OCI-LY3 (cell line): ENCODE measurements at regions not wholly inside any gene's neighbourhood (a gene's known extent, or its start where the extent isn't known, plus 50 kb on each side); places are given as distances from the start of the nearest gene placed in this dataset.

Source experiments
- H2AFZ ChIP-seq: fragments of 200-600, 300-600 bp; shearing (Covaris generic); 2 replicates; pipeline ENCODE4 v1.6.0; 2014; ENCODE audit warnings: antibody characterized with exemption, low read depth, low read length
- H3K27ac ChIP-seq: fragments of 200-600, 300-600 bp; sonication (generic); 2 replicates; pipeline ENCODE4 v1.5.1; 2014; ENCODE audit warnings: mild to moderate bottlenecking, low read length, moderate library complexity, mixed read lengths
- H3K27me3 ChIP-seq: fragments of 200-600, 300-600 bp; sonication (generic); 2 replicates; pipeline ENCODE4 v1.6.1; 2014; ENCODE audit warnings: low read depth, low read length, mixed read lengths
- H3K36me3 ChIP-seq: fragments of 200-600, 300-600 bp; sonication (generic); replicated peaks from 2 replicates; pipeline ENCODE3; 2014; ENCODE audit warnings: low read depth, low read length, mixed read lengths
- H3K4me1 ChIP-seq: fragments of 300-600, 200-600 bp; sonication (generic); 2 replicates; pipeline ENCODE4 v1.6.1; 2014; ENCODE audit warnings: low read length, mixed read lengths
- H3K4me2 ChIP-seq: fragments of 200-600, 300-600 bp; sonication (generic); 2 replicates; pipeline ENCODE4 v1.6.1; 2014; ENCODE audit warnings: low read length, mixed read lengths
- H3K4me3 ChIP-seq: fragments of 300-600, 200-600 bp; sonication (generic); 2 replicates; pipeline ENCODE4 v1.5.1; 2014; ENCODE audit warnings: antibody characterized with exemption, mild to moderate bottlenecking, low read length, moderate library complexity
- H3K79me2 ChIP-seq: fragments of 300-600, 200-600 bp; shearing (Covaris generic); 2 replicates; pipeline ENCODE4 v1.6.1; 2014; ENCODE audit warnings: mild to moderate bottlenecking, low read length, mixed read lengths
- H3K9ac ChIP-seq: fragments of 300-600, 200-600 bp; shearing (Covaris generic); 2 replicates; pipeline ENCODE4 v1.6.0; 2014; ENCODE audit warnings: mild to moderate bottlenecking, low read length, moderate library complexity
- H3K9me3 ChIP-seq: fragments of 200-600, 300-600 bp; shearing (Covaris generic); 2 replicates; pipeline ENCODE4 v1.6.1; 2014; ENCODE audit warnings: low read length, mixed read lengths; ENCODE audit not compliant: insufficient read depth
- H4K20me1 ChIP-seq: fragments of 200-600, 300-600 bp; sonication (generic); 2 replicates; pipeline ENCODE4 v1.6.1; 2016; ENCODE audit warnings: low read length, mixed read lengths; ENCODE audit not compliant: insufficient read depth
- EZH2phosphoT487 ChIP-seq: fragments of 200-600 bp; shearing (Covaris generic); IDR thresholded peaks from 2 replicates; pipeline ENCODE4 v1.6.1; 2018; ENCODE audit warnings: antibody characterized with exemption, mixed run types, low read depth
- TF ChIP-seq, protein P1 (sequence below): fragments of 200-600, 300-600 bp; sonication (generic); IDR thresholded peaks from 2 replicates; pipeline ENCODE4 v1.5.1; 2014; ENCODE audit warnings: antibody characterized with exemption, low read length, low read depth

DNA sequence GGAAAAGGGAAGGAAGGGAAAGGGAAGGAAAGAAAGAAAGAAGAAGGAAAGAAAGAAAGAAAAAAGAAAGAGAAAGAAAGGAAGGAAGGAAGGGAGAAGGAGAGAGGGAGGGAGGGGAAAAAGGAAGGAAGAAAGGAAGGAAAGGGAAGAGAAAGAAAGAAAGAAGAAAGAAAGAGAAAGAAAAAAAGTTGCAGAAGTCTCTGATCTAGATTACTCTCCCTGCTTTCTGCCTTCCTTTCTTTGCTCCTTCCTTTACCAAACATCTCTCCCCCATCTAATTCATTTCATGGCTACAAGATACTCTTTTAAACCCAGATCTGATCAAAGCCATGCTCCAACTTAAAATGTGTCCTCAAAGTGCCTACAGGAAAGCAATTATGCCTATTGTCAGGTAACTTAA, 148.6 kb downstream of the KIT start:
- H3K27me3 ChIP-seq: no peaks in the 10 kb centered on the region
- H3K36me3 ChIP-seq: no peaks in the 10 kb centered on the region
- H3K4me3 ChIP-seq: no peak overlapping the region
- no peaks in the 10 kb centered on the region for H3K4me1 ChIP-seq
- no peaks in the 10 kb centered on the region for H4K20me1 ChIP-seq
- no peaks in the 10 kb centered on the region for H3K79me2 ChIP-seq
- TF ChIP-seq, protein P1, sequence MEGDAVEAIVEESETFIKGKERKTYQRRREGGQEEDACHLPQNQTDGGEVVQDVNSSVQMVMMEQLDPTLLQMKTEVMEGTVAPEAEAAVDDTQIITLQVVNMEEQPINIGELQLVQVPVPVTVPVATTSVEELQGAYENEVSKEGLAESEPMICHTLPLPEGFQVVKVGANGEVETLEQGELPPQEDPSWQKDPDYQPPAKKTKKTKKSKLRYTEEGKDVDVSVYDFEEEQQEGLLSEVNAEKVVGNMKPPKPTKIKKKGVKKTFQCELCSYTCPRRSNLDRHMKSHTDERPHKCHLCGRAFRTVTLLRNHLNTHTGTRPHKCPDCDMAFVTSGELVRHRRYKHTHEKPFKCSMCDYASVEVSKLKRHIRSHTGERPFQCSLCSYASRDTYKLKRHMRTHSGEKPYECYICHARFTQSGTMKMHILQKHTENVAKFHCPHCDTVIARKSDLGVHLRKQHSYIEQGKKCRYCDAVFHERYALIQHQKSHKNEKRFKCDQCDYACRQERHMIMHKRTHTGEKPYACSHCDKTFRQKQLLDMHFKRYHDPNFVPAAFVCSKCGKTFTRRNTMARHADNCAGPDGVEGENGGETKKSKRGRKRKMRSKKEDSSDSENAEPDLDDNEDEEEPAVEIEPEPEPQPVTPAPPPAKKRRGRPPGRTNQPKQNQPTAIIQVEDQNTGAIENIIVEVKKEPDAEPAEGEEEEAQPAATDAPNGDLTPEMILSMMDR: no peak
- TF ChIP-seq EZH2phosphoT487: no peak
- no peaks in the 10 kb centered on the region for H3K9me3 ChIP-seq
- H3K4me2 ChIP-seq: no peak overlapping the region
- no peak overlapping the region for H2AFZ ChIP-seq
- H3K27ac ChIP-seq: no peak overlapping the region
- H3K9ac ChIP-seq: no peak overlapping the region

DNA sequence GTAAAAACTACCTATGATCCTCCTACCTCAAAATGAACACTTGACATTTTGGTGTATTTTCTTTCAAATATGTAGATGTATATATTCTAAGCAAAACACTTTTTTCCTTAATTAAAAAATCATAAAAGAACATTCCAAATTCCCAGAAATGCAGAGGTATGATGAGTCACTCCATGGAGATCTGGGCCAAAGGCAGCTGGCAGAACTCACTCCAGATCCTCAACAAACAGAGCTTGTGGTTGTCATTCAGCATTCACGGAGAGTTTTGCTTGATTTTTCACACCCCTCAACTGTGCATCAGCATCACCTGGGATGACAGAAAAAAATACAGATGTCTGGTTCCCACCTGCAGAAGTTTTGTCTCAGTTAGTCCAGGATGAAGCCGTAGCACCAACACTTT, 144.6 kb downstream of the KIT start:
- no peaks in the 10 kb centered on the region for H4K20me1 ChIP-seq
- H3K27ac ChIP-seq: no peak overlapping the region
- H3K4me3 ChIP-seq: no peak overlapping the region
- no peaks in the 10 kb centered on the region for H3K36me3 ChIP-seq
- H3K4me1 ChIP-seq: no peaks in the 10 kb centered on the region
- TF ChIP-seq, protein P1: no peak
- no peak for TF ChIP-seq EZH2phosphoT487
- no peak overlapping the region for H3K4me2 ChIP-seq
- H3K9ac ChIP-seq: no peak overlapping the region
- H3K9me3 ChIP-seq: no peaks in the 10 kb centered on the region
- no peak overlapping the region for H2AFZ ChIP-seq
- no peaks in the 10 kb centered on the region for H3K79me2 ChIP-seq
- no peaks in the 10 kb centered on the region for H3K27me3 ChIP-seq

DNA sequence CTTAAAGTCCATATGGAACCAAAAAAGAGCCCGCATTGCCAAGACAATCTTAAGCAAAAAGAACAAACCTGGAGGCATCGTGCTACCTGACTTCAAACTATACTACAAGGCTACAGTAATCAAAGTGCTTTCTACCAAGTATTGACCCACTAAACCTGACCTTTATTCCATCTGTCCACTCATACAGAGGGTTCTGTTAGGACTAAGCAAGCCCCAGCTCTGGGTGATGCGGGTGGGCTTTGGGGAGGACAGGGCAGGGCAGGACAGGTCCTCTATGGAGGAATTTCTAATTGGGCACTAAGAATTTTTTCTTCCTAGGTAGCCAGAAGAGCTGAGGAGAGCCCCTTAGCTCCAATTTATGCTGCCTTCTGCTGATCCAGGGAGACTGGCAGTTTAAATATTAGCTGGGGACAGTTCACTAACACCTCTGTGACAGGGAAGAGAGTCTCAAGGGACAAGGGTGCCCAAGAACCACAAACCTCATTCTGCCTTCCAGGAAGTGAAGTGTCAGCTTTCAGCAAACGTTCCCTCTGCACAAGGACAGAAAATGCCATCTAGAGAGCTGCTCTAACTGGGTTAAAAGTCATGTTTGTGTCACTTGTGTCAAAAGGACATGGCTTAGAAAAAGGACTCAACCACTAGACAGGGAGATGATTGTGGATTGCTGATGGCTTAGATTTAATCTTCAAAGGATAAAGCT, 143.2 kb downstream of the KIT start:
- no peaks in the 10 kb centered on the region for H3K79me2 ChIP-seq
- H3K9ac ChIP-seq: no peak overlapping the region
- no peaks in the 10 kb centered on the region for H3K9me3 ChIP-seq
- TF ChIP-seq EZH2phosphoT487: no peak
- TF ChIP-seq, protein P1: no peak
- H3K4me3 ChIP-seq: no peak overlapping the region
- H3K27me3 ChIP-seq: no peaks in the 10 kb centered on the region
- H4K20me1 ChIP-seq: no peaks in the 10 kb centered on the region
- no peaks in the 10 kb centered on the region for H3K4me1 ChIP-seq
- no peak overlapping the region for H3K4me2 ChIP-seq
- H3K36me3 ChIP-seq: no peaks in the 10 kb centered on the region
- no peak overlapping the region for H3K27ac ChIP-seq
- no peak overlapping the region for H2AFZ ChIP-seq

DNA sequence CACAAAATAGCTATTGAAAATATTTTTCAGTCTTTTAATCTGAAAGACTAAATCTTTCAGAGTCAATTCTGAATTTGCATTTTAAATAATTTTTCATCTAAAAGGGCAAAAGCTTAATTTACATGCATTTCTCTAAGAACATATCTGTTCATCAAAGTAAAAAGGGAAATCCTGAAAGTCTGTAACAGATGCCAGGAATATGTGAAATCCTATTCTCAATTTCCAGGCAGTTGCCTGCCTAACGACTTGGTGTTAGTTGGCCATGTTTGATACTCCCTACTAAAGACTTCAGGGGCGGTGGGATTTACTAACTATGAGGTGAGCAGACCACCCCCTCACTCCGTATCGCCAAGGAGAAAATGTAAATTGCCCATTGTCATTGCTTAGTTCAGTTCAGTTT, 136.8 kb downstream of the KIT start:
- H4K20me1 ChIP-seq: no peaks in the 10 kb centered on the region
- H3K4me2 ChIP-seq: no peak overlapping the region
- no peak overlapping the region for H3K9ac ChIP-seq
- H3K4me3 ChIP-seq: no peak overlapping the region
- H2AFZ ChIP-seq: no peak overlapping the region
- no peaks in the 10 kb centered on the region for H3K79me2 ChIP-seq
- H3K9me3 ChIP-seq: no peaks in the 10 kb centered on the region
- TF ChIP-seq EZH2phosphoT487: no peak
- TF ChIP-seq, protein P1: no peak
- no peaks in the 10 kb centered on the region for H3K4me1 ChIP-seq
- no peaks in the 10 kb centered on the region for H3K36me3 ChIP-seq
- no peak overlapping the region for H3K27ac ChIP-seq
- H3K27me3 ChIP-seq: no peaks in the 10 kb centered on the region
